CD14-positive monocyte (primary cell): ENCODE measurements at regions not wholly inside any gene's neighbourhood (a gene's known extent, or its start where the extent isn't known, plus 50 kb on each side); places are given as distances from the start of the nearest gene placed in this dataset.

Experiments
- DNase-seq, 3 donors: peaks; one replicate each; pipeline ENCODE4 v3.0.0-alpha.2; 2011 to 2022
- H2AFZ ChIP-seq: 2 replicates; pipeline ENCODE4 v1.6.0; 2012; ENCODE audit warnings: mild to moderate bottlenecking, low read depth, low read length, inconsistent platforms; ENCODE audit not compliant: insufficient read depth, poor library complexity, severe bottlenecking
- H3K27ac ChIP-seq, 2 donors: 1 replicate in 1 of 2; 2 replicates in 1 of 2; pipeline ENCODE4 v1.5.1; 2012 to 2013; ENCODE audit warnings: low read length in 2 of 2, control low read depth in 1 of 2, inconsistent platforms in 1 of 2, low read depth in 1 of 2, mild to moderate bottlenecking in 1 of 2
- H3K27me3 ChIP-seq, 2 donors: one replicate each; pipeline versions ENCODE4 v1.6.0 to v1.6.1; 2011 to 2013; ENCODE audit warnings: low read length in 2 of 2; ENCODE audit not compliant: control insufficient read depth in 2 of 2, insufficient read depth in 2 of 2
- H3K36me3 ChIP-seq, 2 donors: replicated peaks in 1 of 2; 1 replicate in 1 of 2; 2 replicates in 1 of 2; pipeline versions ENCODE4 v1.5.1 to v1.6.1; 2012 to 2013; ENCODE audit warnings: low read length in 2 of 2, control low read depth in 1 of 2, inconsistent platforms in 1 of 2, mild to moderate bottlenecking in 1 of 2; ENCODE audit not compliant: insufficient read depth in 2 of 2, control insufficient read depth in 1 of 2
- H3K4me1 ChIP-seq, 2 donors: 1 replicate in 1 of 2; 2 replicates in 1 of 2; pipeline versions ENCODE4 v1.5.1 to v1.6.1; 2012 to 2013; ENCODE audit warnings: low read length in 2 of 2, control low read depth in 1 of 2, inconsistent platforms in 1 of 2, mild to moderate bottlenecking in 1 of 2, moderate library complexity in 1 of 2; ENCODE audit not compliant: insufficient read depth in 2 of 2, control insufficient read depth in 1 of 2
- H3K4me2 ChIP-seq: replicated peaks from 2 replicates; pipeline ENCODE3; 2012; ENCODE audit warnings: low read length, moderate library complexity, mild to moderate bottlenecking; ENCODE audit not compliant: poor library complexity, severe bottlenecking; ENCODE audit errors: extremely low read depth
- H3K4me3 ChIP-seq, 3 experiments: fragments of 200-600 bp in 1 of 3; sonication (generic) in 1 of 3; replicated peaks in 1 of 3; 1 replicate in 2 of 3; 2 replicates in 1 of 3; pipeline ENCODE4 v1.5.1; 2011 to 2013; ENCODE audit warnings: low read length in 3 of 3, mild to moderate bottlenecking in 3 of 3, control low read depth in 2 of 3, low read depth in 2 of 3, inconsistent platforms in 1 of 3, moderate library complexity in 1 of 3
- H3K79me2 ChIP-seq: 2 replicates; pipeline ENCODE4 v1.6.0; 2012; ENCODE audit warnings: mild to moderate bottlenecking, control low read depth, inconsistent platforms, low read length, moderate library complexity; ENCODE audit not compliant: insufficient read depth
- H3K9ac ChIP-seq: 2 replicates; pipeline ENCODE4 v1.6.0; 2017; ENCODE audit warnings: low read length, mild to moderate bottlenecking; ENCODE audit not compliant: insufficient read depth, poor library complexity, severe bottlenecking
- H3K9me3 ChIP-seq, 2 donors: replicated peaks in 1 of 2; 1 replicate in 1 of 2; 2 replicates in 1 of 2; pipeline versions ENCODE4 v1.5.1 to v1.6.1; 2012 to 2013; ENCODE audit warnings: low read length in 2 of 2, control low read depth in 1 of 2; ENCODE audit not compliant: control insufficient read depth in 1 of 2, insufficient read depth in 1 of 2
- H4K20me1 ChIP-seq: 2 replicates; pipeline ENCODE4 v1.6.0; 2012; ENCODE audit warnings: mild to moderate bottlenecking, low read length, control low read depth, moderate library complexity; ENCODE audit not compliant: insufficient read depth
- H3K27ac Mint-ChIP-seq, 7 donors: one replicate each; pipeline ENCODE4 v1.8.0; 2020; ENCODE audit warnings: mild to moderate bottlenecking in 7 of 7, mixed read lengths in 7 of 7, moderate library complexity in 6 of 7, inconsistent platforms in 2 of 7
- H3K27me3 Mint-ChIP-seq, 3 donors: one replicate each; pipeline ENCODE4 v1.8.0; 2021 to 2022; ENCODE audit warnings: low read depth in 3 of 3, mild to moderate bottlenecking in 3 of 3, mixed read lengths in 3 of 3, moderate library complexity in 3 of 3, inconsistent platforms in 1 of 3
- H3K36me3 Mint-ChIP-seq, 2 donors: one replicate each; pipeline ENCODE4 v1.8.0; 2020; ENCODE audit warnings: mixed read lengths in 2 of 2, inconsistent platforms in 1 of 2, mild to moderate bottlenecking in 1 of 2
- H3K4me1 Mint-ChIP-seq: one replicate; pipeline ENCODE4 v1.8.0; 2020; ENCODE audit warnings: mild to moderate bottlenecking, mixed read lengths
- H3K4me3 Mint-ChIP-seq, 2 donors: one replicate each; pipeline ENCODE4 v1.8.0; 2020; ENCODE audit warnings: mild to moderate bottlenecking in 2 of 2, mixed read lengths in 2 of 2, moderate library complexity in 1 of 2
- H3K9me3 Mint-ChIP-seq, 7 donors: one replicate each; pipeline ENCODE4 v1.8.0; 2020 to 2022; ENCODE audit warnings: mixed read lengths in 7 of 7, mild to moderate bottlenecking in 6 of 7, moderate library complexity in 6 of 7, inconsistent platforms in 2 of 7
- CTCF ChIP-seq: fragments of 200-600 bp; IDR thresholded peaks from one replicate; pipeline ENCODE4 v1.8.0; 2022; ENCODE audit warnings: antibody characterized with exemption, mild to moderate bottlenecking
- WGBS: methylation state at CpG from one replicate; pipeline ENCODE4 v1.1.5; 2013; ENCODE audit warnings: missing lambda C conversion rate; ENCODE audit not compliant: insufficient coverage; 5-methylcytosine and 5-hydroxymethylcytosine counted together
- intact Hi-C, 2 donors: fragments of 100-400 bp; cut with micrococcal nuclease; formaldehyde crosslinking; loops; one replicate each; pipeline versions ENCODE4 v1.15.0 to v1.15.1; 2023

GRCh38 chr3:23746441-23746840 lies 59.3 kb upstream of the UBE2E1 start:
- 6% methylated on average over 3 of the region's 7 CpGs for WGBS
- peaks cover 54% of the 10 kb centered on the region for H3K4me1 Mint-ChIP-seq

DNA sequence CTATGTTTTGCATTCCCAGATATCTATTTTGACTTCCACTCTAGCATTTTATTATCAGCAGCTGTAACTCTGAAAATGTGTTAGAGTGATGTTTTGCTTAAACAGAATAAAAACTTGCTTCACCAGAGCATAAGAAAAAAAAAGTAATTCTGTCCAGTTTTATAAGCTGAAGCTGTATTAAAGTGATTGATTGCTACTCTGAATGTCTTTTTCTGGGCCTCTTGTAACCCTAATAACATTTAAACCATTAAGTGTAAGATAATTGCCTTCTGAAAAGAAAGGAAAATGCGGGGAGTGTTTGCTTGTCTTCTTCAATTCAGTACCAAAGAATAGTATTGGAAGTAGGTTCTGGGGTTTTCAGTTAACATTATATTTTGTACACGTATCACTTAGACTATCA lies 57.9 kb upstream of the UBE2E1 start:
- H3K27me3 Mint-ChIP-seq: peaks cover 0 to 5% (median 4%) of the 10 kb centered on the region in 3 donors
- WGBS: no CpG with 5 or more reads among the region's 2 CpGs
- intact Hi-C loops: loop anchor here in 1 of 2 donors (10.0 kb wide), 1 partner anchor 57 kb away; the partner anchor contains the start of gene UBE2E1
- Histone ChIP-seq H3K9ac (peak overlapping the region; percentile 37), H3K27ac (peak overlapping the region; percentile 56 to 90), H3K4me3 (no peak overlapping the region), H3K27me3 (no peaks in the 10 kb centered on the region), H2AFZ (no peak overlapping the region), H3K9me3 (no peaks in the 10 kb centered on the region), H3K4me1 (peaks cover 53 to 56% of the 10 kb centered on the region in 2 donors), H3K79me2 (no peaks in the 10 kb centered on the region), H4K20me1 (no peaks in the 10 kb centered on the region), H3K4me2 (no peak overlapping the region), H3K36me3 (no peaks in the 10 kb centered on the region)
- H3K36me3 Mint-ChIP-seq: no peaks in the 10 kb centered on the region
- no peak overlapping the region for H3K4me3 Mint-ChIP-seq
- no peaks in the 10 kb centered on the region for H3K9me3 Mint-ChIP-seq
- peak overlapping the region; percentile 92 to 98 (median 97) for H3K27ac Mint-ChIP-seq
- peaks cover 55% of the 10 kb centered on the region for H3K4me1 Mint-ChIP-seq
- TF ChIP-seq CTCF: no peak
- DNase-seq: no peak

More at GRCh38 chr3:23746441-23746840, 59.3 kb upstream of the UBE2E1 start:
- H3K27ac ChIP-seq: peak overlapping the region in 1 of 2 donors; percentile 55
- H3K27me3 Mint-ChIP-seq: peaks cover 0 to 4% (median 4%) of the 10 kb centered on the region in 3 donors
- H3K36me3 ChIP-seq: no peaks in the 10 kb centered on the region
- no peaks in the 10 kb centered on the region for H3K27me3 ChIP-seq
- H3K9ac ChIP-seq: no peak overlapping the region
- DNase-seq: peak in 2 of 3 donors; percentile 56 to 64
- H3K4me1 ChIP-seq: peaks cover 53 to 57% of the 10 kb centered on the region in 2 donors
- H3K79me2 ChIP-seq: no peaks in the 10 kb centered on the region
- H3K4me3 Mint-ChIP-seq: peak overlapping the region in 1 of 2 donors; percentile 21
- no peaks in the 10 kb centered on the region for H3K36me3 Mint-ChIP-seq
- H3K9me3 Mint-ChIP-seq: no peaks in the 10 kb centered on the region
- H2AFZ ChIP-seq: no peak overlapping the region
- no peak for TF ChIP-seq CTCF
- no peaks in the 10 kb centered on the region for H3K9me3 ChIP-seq
- H3K27ac Mint-ChIP-seq: peak overlapping the region in 6 of 7 donors; percentile 30 to 85 (median 61)
- peak overlapping the region; percentile 57 for H3K4me2 ChIP-seq
- no peaks in the 10 kb centered on the region for H4K20me1 ChIP-seq
- intact Hi-C loops: loop anchor here in 1 of 2 donors (10.0 kb wide), 1 partner anchor 58 kb away; the partner anchor contains the start of gene UBE2E1
- peak overlapping the region in 1 of 3 experiments; percentile 53 for H3K4me3 ChIP-seq
